PC-3 (cell line): ENCODE measurements at regions not wholly inside any gene's neighbourhood (a gene's known extent, or its start where the extent isn't known, plus 50 kb on each side); places are given as distances from the start of the nearest gene placed in this dataset.

Experiments used
- CTCF ChIP-seq: fragments of 300-600 bp; sonication (generic); conservative IDR thresholded peaks from 2 replicates; pipeline ENCODE4 v1.5.1; 2017; ENCODE audit warnings: antibody characterized with exemption, low read depth, mild to moderate bottlenecking, low read length
- EZH2 ChIP-seq: fragments of 300-600 bp; sonication (generic); IDR thresholded peaks from one replicate; pipeline ENCODE4 v1.6.1; 2017; ENCODE audit warnings: antibody characterized with exemption, mild to moderate bottlenecking, low read length; ENCODE audit not compliant: unreplicated experiment

- TF ChIP-seq CTCF (no peak), EZH2 (no peak)
Measured at GRCh38 chr11:128324531-128325141, 262.7 kb downstream of the ETS1 start.
